Activated naive CD4-positive, alpha-beta T cell treated with anti-CD3 and anti-CD28 coated beads, Interleukin-2, amount 50 U/mL, for 24 hours (primary cell): ENCODE measurements at regions not wholly inside any gene's neighbourhood (a gene's known extent, or its start where the extent isn't known, plus 50 kb on each side); places are given as distances from the start of the nearest gene placed in this dataset.
"Not testable (repeated sequence)": the region's sequence is repeated elsewhere in the genome, so short reads cannot be mapped to it uniquely, and the experiment has no call there.

Source experiments
- H3K27ac Mint-ChIP-seq: one replicate; pipeline ENCODE4 v1.8.0; 2021; ENCODE audit warnings: mild to moderate bottlenecking, mixed read lengths
- H3K27me3 Mint-ChIP-seq: one replicate; pipeline ENCODE4 v1.8.0; 2021; ENCODE audit warnings: mixed read lengths
- H3K36me3 Mint-ChIP-seq: one replicate; pipeline ENCODE4 v1.8.0; 2021; ENCODE audit warnings: mixed read lengths
- H3K4me1 Mint-ChIP-seq: one replicate; pipeline ENCODE4 v1.8.0; 2021; ENCODE audit warnings: mixed read lengths
- H3K4me3 Mint-ChIP-seq: one replicate; pipeline ENCODE4 v1.8.0; 2021; ENCODE audit warnings: mild to moderate bottlenecking, mixed read lengths
- H3K9me3 Mint-ChIP-seq: one replicate; pipeline ENCODE4 v1.8.0; 2021; ENCODE audit warnings: mixed read lengths

DNA sequence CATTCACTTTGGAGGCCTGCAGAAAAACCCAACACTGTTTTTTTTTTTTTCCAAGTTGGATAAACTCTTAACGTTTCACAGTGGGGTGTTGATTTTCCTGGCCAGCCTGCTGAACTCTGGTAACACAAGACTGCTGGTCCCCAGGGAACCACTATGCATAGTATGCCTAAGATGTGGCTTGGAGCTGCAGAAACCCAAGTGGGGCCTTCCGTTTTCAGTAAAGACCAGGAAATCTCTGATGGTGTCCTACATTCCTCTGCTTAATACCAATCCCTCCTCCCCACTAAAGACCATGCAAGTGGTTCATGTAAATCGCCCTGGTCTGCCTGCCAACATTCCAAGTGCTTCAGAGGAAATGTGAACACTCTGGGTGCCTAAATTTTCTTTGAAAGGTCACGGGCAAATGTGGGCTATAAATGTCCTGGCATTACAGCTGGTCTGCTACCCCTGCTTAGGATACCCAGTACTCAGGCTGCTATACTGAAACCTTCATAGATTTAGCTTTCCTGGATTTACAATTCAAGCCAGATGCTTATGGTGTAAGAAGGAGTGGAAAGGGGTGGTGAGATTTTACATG, 615.4 kb downstream of the MAFB start:
- no peaks in the 10 kb centered on the region for H3K4me1 Mint-ChIP-seq
- no peak overlapping the region for H3K4me3 Mint-ChIP-seq
- peaks cover 11% of the 10 kb centered on the region for H3K9me3 Mint-ChIP-seq
- H3K27me3 Mint-ChIP-seq = no peaks in the 10 kb centered on the region
- H3K36me3 Mint-ChIP-seq = no peaks in the 10 kb centered on the region
- H3K27ac Mint-ChIP-seq = no peak overlapping the region

DNA sequence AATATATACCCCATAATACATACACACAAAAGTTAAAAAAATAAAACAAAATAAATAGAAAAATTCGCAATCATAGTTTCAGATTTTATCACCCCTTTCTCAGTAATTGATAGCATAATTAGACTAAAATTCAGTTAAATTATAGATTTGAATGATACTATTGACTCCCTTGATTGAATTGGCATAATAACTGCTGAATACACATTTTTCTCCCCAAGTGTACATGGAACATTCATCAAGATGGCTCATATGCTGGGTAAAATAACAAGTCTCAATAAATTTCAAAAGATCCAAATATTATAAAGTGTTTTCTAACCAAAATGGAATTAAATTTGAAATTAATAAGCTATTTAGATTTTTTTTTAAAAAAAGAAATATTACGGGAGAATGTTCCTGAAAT, 616.1 kb downstream of the MAFB start:
- H3K9me3 Mint-ChIP-seq = peaks cover 11% of the 10 kb centered on the region
- H3K4me3 Mint-ChIP-seq = no peak overlapping the region
- no peaks in the 10 kb centered on the region for H3K27me3 Mint-ChIP-seq
- no peak overlapping the region for H3K27ac Mint-ChIP-seq
- no peaks in the 10 kb centered on the region for H3K36me3 Mint-ChIP-seq
- no peaks in the 10 kb centered on the region for H3K4me1 Mint-ChIP-seq

GRCh38 chr20:40056171-40056570, 632.9 kb downstream of the MAFB start:
- Mint-ChIP-seq H3K9me3 (peaks cover 8% of the 10 kb centered on the region), H3K4me3 (no peak overlapping the region), H3K27me3 (peaks cover 2% of the 10 kb centered on the region), H3K4me1 (no peaks in the 10 kb centered on the region), H3K36me3 (no peaks in the 10 kb centered on the region), H3K27ac (no peak overlapping the region)

- Mint-ChIP-seq H3K4me1 (no peaks in the 10 kb centered on the region), H3K27me3 (peaks cover 2% of the 10 kb centered on the region)
Observed at GRCh38 chr20:40055711-40056110, 633.3 kb downstream of the MAFB start.

GRCh38 chr20:40054311-40054710, 634.7 kb downstream of the MAFB start:
- H3K27ac Mint-ChIP-seq = no peak overlapping the region
- peaks cover 2% of the 10 kb centered on the region for H3K27me3 Mint-ChIP-seq
- H3K9me3 Mint-ChIP-seq = peaks cover 8% of the 10 kb centered on the region
- H3K4me3 Mint-ChIP-seq = no peak overlapping the region
- H3K36me3 Mint-ChIP-seq = no peaks in the 10 kb centered on the region
- H3K4me1 Mint-ChIP-seq = no peaks in the 10 kb centered on the region

More at GRCh38 chr20:40055711-40056110, 633.3 kb downstream of the MAFB start:
- Mint-ChIP-seq H3K4me3 (no peak overlapping the region), H3K27ac (no peak overlapping the region), H3K36me3 (no peaks in the 10 kb centered on the region), H3K9me3 (peaks cover 8% of the 10 kb centered on the region)

GRCh38 chr20:40050596-40050995, 638.4 kb downstream of the MAFB start:
- Mint-ChIP-seq H3K27me3 (peaks cover 2% of the 10 kb centered on the region), H3K36me3 (no peaks in the 10 kb centered on the region), H3K9me3 (peaks cover 3% of the 10 kb centered on the region), H3K27ac (no peak overlapping the region), H3K4me1 (no peaks in the 10 kb centered on the region), H3K4me3 (no peak overlapping the region)

DNA sequence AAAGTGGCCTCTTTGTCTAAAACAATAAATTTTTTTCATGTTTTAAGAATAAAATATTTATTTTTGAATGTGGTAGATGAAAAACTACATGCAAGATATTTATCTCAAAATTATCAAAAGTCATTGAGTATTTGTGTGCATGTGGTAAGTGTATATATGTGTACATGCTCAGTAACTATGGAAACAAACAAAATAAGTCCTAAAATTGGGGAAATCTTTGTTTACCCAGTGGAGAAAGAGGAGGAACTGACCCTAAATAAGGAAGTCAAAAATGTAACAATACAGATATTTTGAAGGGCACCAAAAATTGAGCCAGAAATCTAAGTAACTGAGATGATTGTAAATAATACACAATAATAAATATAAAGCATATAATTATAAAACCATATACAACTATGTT, 639.2 kb downstream of the MAFB start:
- peaks cover 4% of the 10 kb centered on the region for H3K9me3 Mint-ChIP-seq

DNA sequence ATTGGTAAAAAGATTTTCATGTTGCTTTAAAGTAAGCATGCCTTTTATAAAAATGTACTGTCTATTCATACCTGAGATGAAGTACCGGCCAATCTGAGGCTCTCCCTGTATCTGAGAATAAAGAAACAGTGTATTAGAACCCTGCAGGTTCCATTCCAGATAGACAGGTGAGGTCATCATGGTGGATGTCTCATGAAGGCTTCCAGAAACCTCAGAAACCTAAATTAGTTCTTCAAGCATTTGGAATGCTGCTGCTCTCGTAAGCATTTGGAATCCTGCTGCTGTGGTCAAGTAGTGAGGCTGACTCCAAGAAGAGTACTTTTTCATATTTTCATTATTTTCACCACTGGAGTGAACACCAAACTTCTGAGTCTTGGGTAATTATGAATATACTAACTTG, 642.3 kb downstream of the MAFB start:
- no peaks in the 10 kb centered on the region for H3K4me1 Mint-ChIP-seq
- H3K27ac Mint-ChIP-seq = no peak overlapping the region
- H3K4me3 Mint-ChIP-seq = no peak overlapping the region
- H3K9me3 Mint-ChIP-seq = peaks cover 4% of the 10 kb centered on the region
- H3K36me3 Mint-ChIP-seq = no peaks in the 10 kb centered on the region
- no peaks in the 10 kb centered on the region for H3K27me3 Mint-ChIP-seq

More for the DNA sequence above, 639.2 kb downstream of the MAFB start:
- Mint-ChIP-seq H3K4me3 (no peak overlapping the region), H3K4me1 (no peaks in the 10 kb centered on the region), H3K36me3 (no peaks in the 10 kb centered on the region), H3K27me3 (peaks cover 2% of the 10 kb centered on the region), H3K27ac (no peak overlapping the region)

DNA sequence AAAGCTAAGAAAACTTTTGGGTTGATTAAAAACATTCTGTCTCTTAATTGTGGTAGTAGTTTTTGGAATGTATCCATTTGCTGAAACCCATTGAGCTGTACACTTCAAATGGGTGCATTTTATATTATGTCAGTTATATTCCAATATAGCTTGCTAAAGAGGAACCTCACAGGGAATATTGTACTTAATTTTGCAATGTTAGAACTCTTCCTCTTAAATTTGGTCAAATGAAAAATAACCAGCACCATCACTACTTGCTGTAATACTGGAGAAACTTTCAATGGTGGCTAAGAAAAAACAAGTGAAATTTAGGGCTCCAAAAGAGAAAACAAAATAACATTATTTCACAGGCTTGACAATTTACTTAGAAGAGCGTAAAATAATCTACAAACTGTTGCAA, 651.5 kb downstream of the MAFB start:
- Mint-ChIP-seq H3K9me3 (no peaks in the 10 kb centered on the region), H3K36me3 (no peaks in the 10 kb centered on the region), H3K27me3 (peaks cover 3% of the 10 kb centered on the region), H3K27ac (no peak overlapping the region), H3K4me3 (no peak overlapping the region), H3K4me1 (no peaks in the 10 kb centered on the region)

DNA sequence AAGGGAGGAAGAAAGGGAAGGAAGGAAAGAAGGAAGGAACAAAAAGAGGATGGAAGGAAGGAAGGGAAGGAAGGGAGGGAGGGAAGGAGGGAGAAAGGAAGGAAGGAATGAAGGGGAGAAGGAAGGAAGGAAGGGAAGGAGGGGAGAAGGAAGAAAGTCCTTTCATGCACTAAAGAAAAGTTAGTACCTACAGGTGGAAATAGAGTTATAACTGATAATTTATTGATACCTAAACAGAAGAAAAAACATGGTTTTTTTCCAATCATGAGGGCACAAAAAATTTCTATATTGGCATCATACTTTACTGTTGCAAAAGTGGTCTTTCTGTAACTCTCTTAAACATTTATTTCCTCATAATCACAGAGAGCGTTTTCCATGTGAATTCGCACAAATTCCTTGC, 659.4 kb downstream of the MAFB start:
- Mint-ChIP-seq H3K4me1 (no peaks in the 10 kb centered on the region), H3K9me3 (no peaks in the 10 kb centered on the region), H3K27me3 (peaks cover 7% of the 10 kb centered on the region), H3K27ac (no peak overlapping the region), H3K4me3 (no peak overlapping the region), H3K36me3 (no peaks in the 10 kb centered on the region)

GRCh38 chr20:40019510-40019909, 669.5 kb downstream of the MAFB start:
- Mint-ChIP-seq H3K4me1 (no peaks in the 10 kb centered on the region), H3K27ac (no peak overlapping the region)

GRCh38 chr20:40017765-40018164, 671.3 kb downstream of the MAFB start:
- Mint-ChIP-seq H3K27me3 (peaks cover 3% of the 10 kb centered on the region), H3K27ac (no peak overlapping the region), H3K36me3 (no peaks in the 10 kb centered on the region), H3K9me3 (peaks cover 7% of the 10 kb centered on the region), H3K4me1 (no peaks in the 10 kb centered on the region), H3K4me3 (no peak overlapping the region)

More at GRCh38 chr20:40019510-40019909, 669.5 kb downstream of the MAFB start:
- no peaks in the 10 kb centered on the region for H3K36me3 Mint-ChIP-seq
- H3K9me3 Mint-ChIP-seq = peaks cover 5% of the 10 kb centered on the region
- H3K4me3 Mint-ChIP-seq = no peak overlapping the region
- H3K27me3 Mint-ChIP-seq = peaks cover 3% of the 10 kb centered on the region

DNA sequence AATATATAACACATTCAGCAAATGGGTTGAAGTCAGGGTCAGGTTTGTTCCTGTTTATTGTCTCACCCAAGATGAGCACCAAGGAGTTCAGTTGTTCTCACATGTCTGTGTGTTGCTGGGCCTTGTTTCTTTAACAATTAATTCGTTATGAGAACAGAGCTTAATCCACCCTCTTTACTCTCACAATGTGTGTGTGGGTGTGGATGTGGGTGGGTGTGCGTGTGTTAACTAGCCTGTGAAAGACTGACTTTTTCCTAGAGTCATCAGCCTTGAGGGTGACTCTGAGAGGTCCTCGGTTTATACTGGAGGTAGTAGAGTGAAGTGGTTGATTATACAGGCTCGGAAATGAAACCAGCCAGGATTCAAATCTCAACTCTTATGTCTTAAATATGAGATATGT, 672.1 kb downstream of the MAFB start:
- Mint-ChIP-seq H3K27ac (no peak overlapping the region), H3K4me1 (no peaks in the 10 kb centered on the region), H3K9me3 (peaks cover 11% of the 10 kb centered on the region), H3K36me3 (no peaks in the 10 kb centered on the region), H3K27me3 (peaks cover 3% of the 10 kb centered on the region), H3K4me3 (no peak overlapping the region)

DNA sequence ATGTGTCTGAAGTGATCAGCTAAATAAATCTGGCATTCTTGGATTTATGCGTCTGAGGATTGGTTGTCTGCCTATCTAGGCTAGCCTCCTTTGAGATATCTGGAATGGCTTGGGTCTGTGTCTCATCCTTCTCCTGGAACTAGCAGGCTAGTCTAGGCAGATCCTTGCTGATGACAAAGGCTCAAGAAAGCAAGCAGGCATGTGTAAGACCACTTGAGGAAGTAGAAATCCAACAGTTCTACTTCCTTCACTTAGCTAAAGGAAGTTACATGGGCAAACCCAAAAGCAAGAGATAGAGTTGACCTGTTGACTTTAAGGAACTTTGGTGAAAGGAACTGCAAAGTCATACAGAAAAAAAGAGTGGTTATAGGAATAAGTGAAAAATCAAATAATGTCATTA, 672.6 kb downstream of the MAFB start:
- H3K36me3 Mint-ChIP-seq = no peaks in the 10 kb centered on the region
- no peaks in the 10 kb centered on the region for H3K4me1 Mint-ChIP-seq
- no peak overlapping the region for H3K4me3 Mint-ChIP-seq
- no peak overlapping the region for H3K27ac Mint-ChIP-seq
- H3K27me3 Mint-ChIP-seq = peaks cover 3% of the 10 kb centered on the region
- peaks cover 11% of the 10 kb centered on the region for H3K9me3 Mint-ChIP-seq

- not testable (repeated sequence) for H3K27me3 Mint-ChIP-seq, H3K9me3 Mint-ChIP-seq, H3K36me3 Mint-ChIP-seq, H3K4me3 Mint-ChIP-seq, H3K27ac Mint-ChIP-seq, H3K4me1 Mint-ChIP-seq
Observed at GRCh38 chr20:40012026-40012425, 677.0 kb downstream of the MAFB start.

DNA sequence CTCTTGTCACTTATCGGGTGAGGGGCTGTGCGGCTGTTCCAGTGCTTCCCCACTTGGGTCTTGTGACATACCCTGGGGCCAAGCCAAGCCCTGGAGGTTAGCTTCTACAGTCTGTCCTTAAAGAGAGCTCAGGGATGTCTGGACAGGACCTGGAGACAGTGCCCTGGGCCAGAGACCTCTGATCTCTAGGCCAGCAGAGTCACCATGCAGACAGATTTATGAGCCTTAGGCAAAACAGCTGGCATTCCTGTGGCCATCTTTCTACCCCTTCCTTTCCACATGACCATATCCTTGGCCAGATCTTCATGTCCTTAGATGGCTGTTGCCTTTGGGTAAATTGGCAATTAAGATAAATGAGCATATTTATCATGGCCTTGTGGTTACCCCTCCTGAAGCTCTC, 678.6 kb downstream of the MAFB start:
- Mint-ChIP-seq H3K9me3 (peaks cover 6% of the 10 kb centered on the region), H3K4me3 (no peak overlapping the region), H3K4me1 (no peaks in the 10 kb centered on the region), H3K27me3 (peaks cover 3% of the 10 kb centered on the region), H3K27ac (no peak overlapping the region), H3K36me3 (no peaks in the 10 kb centered on the region)

DNA sequence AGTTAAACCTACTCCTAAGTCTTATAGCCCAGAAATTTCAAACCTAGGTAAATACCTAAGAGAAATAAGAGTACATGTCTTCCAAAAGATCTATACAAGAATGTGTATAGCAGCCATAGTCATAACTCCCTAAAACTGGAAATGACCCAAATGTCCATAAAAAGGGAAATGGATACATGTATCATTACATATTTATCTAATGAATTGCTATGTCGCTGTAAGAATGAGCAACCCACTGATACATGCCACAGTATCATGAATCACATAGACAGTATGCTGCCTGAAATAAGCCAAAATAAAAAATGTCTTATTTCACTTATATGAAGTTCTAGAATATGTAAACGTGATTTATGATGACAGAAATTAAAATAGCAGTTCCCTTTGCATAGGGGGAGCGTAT, 679.5 kb downstream of the MAFB start:
- Mint-ChIP-seq H3K36me3 (no peaks in the 10 kb centered on the region), H3K4me3 (no peak overlapping the region), H3K27me3 (no peaks in the 10 kb centered on the region), H3K4me1 (no peaks in the 10 kb centered on the region), H3K27ac (no peak overlapping the region), H3K9me3 (peaks cover 6% of the 10 kb centered on the region)
